ENCODE measurements at regions not wholly inside any gene's neighbourhood (a gene's known extent, or its start where the extent isn't known, plus 50 kb on each side); places are given as distances from the start of the nearest gene placed in this dataset.
A peak's percentile ranks its signal among the peaks of the same experiment; 100 is the strongest.
"Not testable (repeated sequence)": the region's sequence is repeated elsewhere in the genome, so short reads cannot be mapped to it uniquely, and the experiment has no call there.

GRCh38 chr6:100230953-100231316 is 233.8 kb downstream of the SIM1 start:
- Histone ChIP-seq H3K27ac (ENCODE audit: low read length) (no peak overlapping the region), H2AFZ (ENCODE audit: low read length) (no peak overlapping the region), H3K4me3 (ENCODE audit: low read length) (no peak overlapping the region), H3K9me2 (replicated peaks; ENCODE audit: insufficient read depth, low read length) (no peaks in the 10 kb centered on the region), H3K36me3 (ENCODE audit: insufficient read depth, low read length) (no peaks in the 10 kb centered on the region), H3K4me1 (ENCODE audit: low read length) (peaks cover 10% of the 10 kb centered on the region), H3K4me2 (ENCODE audit: low read depth, low read length, poor library complexity, severe bottlenecking) (no peak overlapping the region), H3K9ac (ENCODE audit: low read length) (no peak overlapping the region), H4K20me1 (ENCODE audit: insufficient read depth, low read depth, low read length) (no peaks in the 10 kb centered on the region), H3K27me3 (ENCODE audit: low read length) (no peaks in the 10 kb centered on the region), H3K79me2 (ENCODE audit: low read length) (no peaks in the 10 kb centered on the region), H3K9me3 (ENCODE audit: low read length) (no peaks in the 10 kb centered on the region)
- no peak for DNase-seq

- DNase-seq = no peak
- Histone ChIP-seq H2AFZ (ENCODE audit: low read length) (no peak overlapping the region), H3K9ac (ENCODE audit: low read length) (no peak overlapping the region), H3K27ac (ENCODE audit: low read length) (no peak overlapping the region), H3K27me3 (ENCODE audit: low read length) (no peaks in the 10 kb centered on the region), H3K36me3 (ENCODE audit: insufficient read depth, low read length) (no peaks in the 10 kb centered on the region), H4K20me1 (ENCODE audit: insufficient read depth, low read depth, low read length) (no peaks in the 10 kb centered on the region), H3K9me2 (replicated peaks; ENCODE audit: insufficient read depth, low read length) (no peaks in the 10 kb centered on the region), H3K9me3 (ENCODE audit: low read length) (no peaks in the 10 kb centered on the region), H3K4me3 (ENCODE audit: low read length) (no peak overlapping the region), H3K4me1 (ENCODE audit: low read length) (peaks cover 10% of the 10 kb centered on the region), H3K4me2 (ENCODE audit: low read depth, low read length, poor library complexity, severe bottlenecking) (no peak overlapping the region), H3K79me2 (ENCODE audit: low read length) (no peaks in the 10 kb centered on the region)
Observed at GRCh38 chr6:100230115-100230952, 234.4 kb downstream of the SIM1 start.

DNA sequence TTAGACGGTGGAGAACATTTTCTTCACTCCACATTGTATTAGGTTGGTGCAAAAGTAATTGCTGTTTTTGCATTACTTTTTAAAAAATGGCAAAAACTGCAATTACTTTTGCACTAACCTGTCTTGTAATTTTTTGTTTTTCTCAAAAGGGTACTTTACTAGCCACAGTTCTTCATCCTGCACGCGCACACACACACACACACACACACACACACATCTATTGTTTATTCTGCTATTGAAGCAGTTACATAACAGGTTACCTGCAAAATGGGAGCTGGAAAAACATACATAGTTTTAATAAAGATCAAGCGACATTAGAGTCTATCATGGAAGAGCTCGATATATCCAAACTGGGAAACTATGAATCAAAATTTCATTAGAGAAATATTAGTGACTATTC is 235.2 kb downstream of the SIM1 start:
- no peaks in the 10 kb centered on the region for H3K27me3 ChIP-seq (ENCODE audit: low read length)
- no peaks in the 10 kb centered on the region for H4K20me1 ChIP-seq (ENCODE audit: insufficient read depth, low read depth, low read length)
- DNase-seq = no peak
- peaks cover 10% of the 10 kb centered on the region for H3K4me1 ChIP-seq (ENCODE audit: low read length)
- no peak overlapping the region; the same call in 1 of the 2 replicates for H3K4me3 ChIP-seq (ENCODE audit: low read length)
- no peaks in the 10 kb centered on the region for H3K9me2 ChIP-seq (replicated peaks; ENCODE audit: insufficient read depth, low read length)
- H3K9ac ChIP-seq (ENCODE audit: low read length) = no peak overlapping the region
- peak overlapping the region; percentile 50 for H3K4me2 ChIP-seq (ENCODE audit: low read depth, low read length, poor library complexity, severe bottlenecking)
- 0 out of 2 replicates have a peak overlapping the region, but pooled peaks have one; percentile 91 for H2AFZ ChIP-seq (ENCODE audit: low read length)
- no peaks in the 10 kb centered on the region for H3K36me3 ChIP-seq (ENCODE audit: insufficient read depth, low read length)
- H3K27ac ChIP-seq (ENCODE audit: low read length) = no peak overlapping the region
- no peaks in the 10 kb centered on the region for H3K79me2 ChIP-seq (ENCODE audit: low read length)
- no peaks in the 10 kb centered on the region for H3K9me3 ChIP-seq (ENCODE audit: low read length)

DNA sequence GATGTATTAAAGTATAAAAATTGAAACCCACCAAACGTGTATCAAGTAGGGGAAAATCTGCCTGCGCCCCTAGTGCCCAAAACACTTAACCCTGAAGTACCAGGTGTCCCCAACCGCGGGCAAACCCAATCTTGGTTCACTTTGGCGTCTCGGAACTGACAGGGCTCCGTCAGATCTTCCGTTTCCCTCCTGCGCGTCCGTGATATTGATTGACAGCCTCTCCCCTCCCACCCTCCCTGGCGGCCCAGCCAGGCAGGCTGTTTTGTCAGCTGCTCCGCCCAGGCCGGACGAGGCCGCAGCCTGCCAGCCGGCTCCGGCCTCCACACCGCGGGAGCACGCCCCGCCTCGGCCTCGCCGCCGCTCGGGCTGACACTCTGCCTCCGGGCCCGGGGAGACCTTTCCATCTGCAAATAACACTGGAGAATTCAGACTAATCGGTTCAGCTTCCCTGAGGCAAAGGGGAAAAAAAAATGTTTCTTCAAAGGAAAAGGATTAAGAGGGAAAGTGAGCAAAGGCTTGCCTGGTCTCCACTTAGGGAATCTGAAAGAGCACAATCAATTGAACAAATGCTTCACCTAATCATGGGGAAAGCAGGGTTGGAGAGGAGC is 234.9 kb upstream of the MCHR2 start:
- DNase-seq = peak; percentile 70
- Histone ChIP-seq H3K9ac (ENCODE audit: low read length) (peak overlapping the region; percentile 52), H3K27me3 (ENCODE audit: low read length) (no peaks in the 10 kb centered on the region), H2AFZ (ENCODE audit: low read length) (peak overlapping the region; percentile 91), H3K27ac (ENCODE audit: low read length) (no peak overlapping the region), H3K9me2 (replicated peaks; ENCODE audit: insufficient read depth, low read length) (no peaks in the 10 kb centered on the region), H3K79me2 (ENCODE audit: low read length) (no peaks in the 10 kb centered on the region), H3K4me2 (ENCODE audit: low read depth, low read length, poor library complexity, severe bottlenecking) (peak overlapping the region; percentile 50), H4K20me1 (ENCODE audit: insufficient read depth, low read depth, low read length) (no peaks in the 10 kb centered on the region), H3K4me1 (ENCODE audit: low read length) (peaks cover 10% of the 10 kb centered on the region), H3K36me3 (ENCODE audit: insufficient read depth, low read length) (no peaks in the 10 kb centered on the region), H3K4me3 (ENCODE audit: low read length) (peak overlapping the region; percentile 56), H3K9me3 (ENCODE audit: low read length) (no peaks in the 10 kb centered on the region)

- Histone ChIP-seq H3K9me2 (replicated peaks; ENCODE audit: insufficient read depth, low read length) (no peaks in the 10 kb centered on the region), H3K4me3 (ENCODE audit: low read length) (peak overlapping the region; percentile 56), H3K9me3 (ENCODE audit: low read length) (no peaks in the 10 kb centered on the region), H3K4me2 (ENCODE audit: low read depth, low read length, poor library complexity, severe bottlenecking) (peak overlapping the region; percentile 50), H3K4me1 (ENCODE audit: low read length) (peaks cover 10% of the 10 kb centered on the region), H3K9ac (ENCODE audit: low read length) (peak overlapping the region; percentile 52), H4K20me1 (ENCODE audit: insufficient read depth, low read depth, low read length) (no peaks in the 10 kb centered on the region), H3K79me2 (ENCODE audit: low read length) (no peaks in the 10 kb centered on the region), H2AFZ (ENCODE audit: low read length) (peak overlapping the region; percentile 79; the same call in 1 of the 2 replicates), H3K27me3 (ENCODE audit: low read length) (no peaks in the 10 kb centered on the region), H3K36me3 (ENCODE audit: insufficient read depth, low read length) (no peaks in the 10 kb centered on the region), H3K27ac (ENCODE audit: low read length) (no peak overlapping the region)
- no peak for DNase-seq
Observed at GRCh38 chr6:100228437-100228833, 234.4 kb upstream of the MCHR2 start.

- DNase-seq = no peak
- peaks cover 10% of the 10 kb centered on the region for H3K4me1 ChIP-seq (ENCODE audit: low read length)
- no peaks in the 10 kb centered on the region for H3K36me3 ChIP-seq (ENCODE audit: insufficient read depth, low read length)
- H3K9me2 ChIP-seq (replicated peaks; ENCODE audit: insufficient read depth, low read length) = no peaks in the 10 kb centered on the region
- H3K4me3 ChIP-seq (ENCODE audit: low read length) = no peak overlapping the region
- no peak overlapping the region for H3K9ac ChIP-seq (ENCODE audit: low read length)
- no peak overlapping the region for H2AFZ ChIP-seq (ENCODE audit: low read length)
- H3K79me2 ChIP-seq (ENCODE audit: low read length) = no peaks in the 10 kb centered on the region
- H3K9me3 ChIP-seq (ENCODE audit: low read length) = no peaks in the 10 kb centered on the region
- no peaks in the 10 kb centered on the region for H4K20me1 ChIP-seq (ENCODE audit: insufficient read depth, low read depth, low read length)
- H3K4me2 ChIP-seq (ENCODE audit: low read depth, low read length, poor library complexity, severe bottlenecking) = no peak overlapping the region
- no peak overlapping the region for H3K27ac ChIP-seq (ENCODE audit: low read length)
- no peaks in the 10 kb centered on the region for H3K27me3 ChIP-seq (ENCODE audit: low read length)
Observed at GRCh38 chr6:100226811-100227210, 232.8 kb upstream of the MCHR2 start.

DNA sequence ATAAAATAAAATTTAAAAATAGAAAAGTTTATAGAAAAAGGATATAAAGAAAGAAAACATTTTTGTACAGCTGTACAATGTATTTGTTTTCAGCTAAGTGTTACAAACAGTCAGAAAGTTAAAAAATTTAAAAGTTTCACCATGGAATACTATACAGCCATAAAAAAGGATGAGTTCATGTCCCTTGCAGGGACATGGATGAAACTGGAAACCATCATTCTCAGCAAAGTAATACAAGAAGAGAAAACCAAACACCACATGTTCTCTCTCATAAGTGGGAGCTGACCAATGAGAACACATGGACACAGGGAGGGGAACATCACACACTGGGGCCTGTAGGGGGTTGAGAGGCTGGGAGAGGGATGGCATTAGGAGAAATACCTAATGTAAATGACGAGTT is 229.9 kb upstream of the MCHR2 start:
- H3K4me3 ChIP-seq (ENCODE audit: low read length); H3K9me2 ChIP-seq (replicated peaks; ENCODE audit: insufficient read depth, low read length); DNase-seq; H3K36me3 ChIP-seq (ENCODE audit: insufficient read depth, low read length); H2AFZ ChIP-seq (ENCODE audit: low read length); H3K79me2 ChIP-seq (ENCODE audit: low read length); H3K9ac ChIP-seq (ENCODE audit: low read length); H3K4me1 ChIP-seq (ENCODE audit: low read length); H4K20me1 ChIP-seq (ENCODE audit: insufficient read depth, low read depth, low read length); H3K27me3 ChIP-seq (ENCODE audit: low read length); H3K9me3 ChIP-seq (ENCODE audit: low read length); H3K27ac ChIP-seq (ENCODE audit: low read length); H3K4me2 ChIP-seq (ENCODE audit: low read depth, low read length, poor library complexity, severe bottlenecking): not testable (repeated sequence)

GRCh38 chr6:100220543-100220942 is 226.5 kb upstream of the MCHR2 start:
- H2AFZ ChIP-seq (ENCODE audit: low read length) = no peak overlapping the region
- no peak overlapping the region for H3K9ac ChIP-seq (ENCODE audit: low read length)
- H3K4me2 ChIP-seq (ENCODE audit: low read depth, low read length, poor library complexity, severe bottlenecking) = no peak overlapping the region
- H3K27me3 ChIP-seq (ENCODE audit: low read length) = no peaks in the 10 kb centered on the region
- H3K36me3 ChIP-seq (ENCODE audit: insufficient read depth, low read length) = no peaks in the 10 kb centered on the region
- no peaks in the 10 kb centered on the region for H4K20me1 ChIP-seq (ENCODE audit: insufficient read depth, low read depth, low read length)
- no peaks in the 10 kb centered on the region for H3K9me3 ChIP-seq (ENCODE audit: low read length)
- no peak overlapping the region for H3K4me3 ChIP-seq (ENCODE audit: low read length)
- H3K9me2 ChIP-seq (replicated peaks; ENCODE audit: insufficient read depth, low read length) = no peaks in the 10 kb centered on the region
- H3K79me2 ChIP-seq (ENCODE audit: low read length) = no peaks in the 10 kb centered on the region
- DNase-seq = no peak
- H3K27ac ChIP-seq (ENCODE audit: low read length) = no peak overlapping the region
- no peaks in the 10 kb centered on the region for H3K4me1 ChIP-seq (ENCODE audit: low read length)

Data from Karpas-422 (cell line).